NB4 (cell line): ENCODE measurements at regions not wholly inside any gene's neighbourhood (a gene's known extent, or its start where the extent isn't known, plus 50 kb on each side); places are given as distances from the start of the nearest gene placed in this dataset.
A peak's percentile ranks its signal among the peaks of the same experiment; 100 is the strongest.

Experiments
- DNase-seq: peaks from one replicate; pipeline ENCODE4 v3.0.0; 2010; ENCODE audit warnings: low read depth
- H3K4me3 ChIP-seq: one replicate; pipeline ENCODE4 v1.5.1; 2011; ENCODE audit warnings: mild to moderate bottlenecking, low read depth, low read length, moderate library complexity
- MYC ChIP-seq: IDR thresholded peaks from 2 replicates; pipeline ENCODE4 v1.6.1; 2011; ENCODE audit warnings: low read depth, low read length
- POLR2A ChIP-seq: IDR thresholded peaks from 2 replicates; pipeline ENCODE4 v1.6.1; 2011; ENCODE audit warnings: mild to moderate bottlenecking; ENCODE audit not compliant: insufficient read length; ENCODE audit errors: extremely low read depth
- TF ChIP-seq, protein P1 (sequence below): IDR thresholded peaks from 2 replicates; pipeline ENCODE4 v1.6.1; 2011; ENCODE audit warnings: low read depth, low read length
- TF ChIP-seq, protein P2 (sequence below): IDR thresholded peaks from one replicate; pipeline ENCODE4 v1.5.1; 2012; ENCODE audit warnings: low read depth, low read length

DNA sequence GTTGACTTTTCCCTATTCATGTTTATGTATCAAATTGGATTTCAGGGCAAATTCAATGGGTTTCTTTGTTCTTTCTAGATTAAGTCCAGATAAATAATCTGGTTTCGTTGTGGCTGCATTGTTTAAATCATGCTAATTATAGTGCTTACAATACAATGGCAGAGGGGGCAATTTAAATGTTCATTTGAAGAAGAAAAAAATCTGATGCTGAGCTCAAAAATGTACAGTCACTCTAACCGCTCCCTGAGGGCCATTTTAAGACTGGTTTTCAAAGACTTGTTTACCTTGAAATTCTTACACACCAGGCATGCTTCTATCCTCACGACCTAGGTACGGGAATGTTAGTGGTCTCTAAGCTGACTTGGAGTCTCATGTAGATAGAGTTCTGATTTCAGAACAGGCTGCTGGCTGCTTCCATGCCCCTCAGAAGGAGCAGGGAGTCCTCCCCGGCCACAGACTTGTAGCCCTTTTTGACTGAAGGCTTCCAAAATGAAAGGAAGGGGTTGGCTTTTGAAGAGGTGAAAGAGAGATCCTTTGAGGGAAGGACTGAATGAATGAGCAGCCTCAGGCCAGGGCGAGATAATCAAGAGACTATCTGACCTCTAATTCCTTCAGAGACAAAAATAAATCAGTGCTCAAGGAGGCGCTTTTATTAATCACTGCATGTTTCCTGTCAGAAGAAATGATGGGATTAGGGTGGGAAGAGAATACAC is 86.1 kb upstream of the ZNF217 start:
- TF ChIP-seq, protein P1, sequence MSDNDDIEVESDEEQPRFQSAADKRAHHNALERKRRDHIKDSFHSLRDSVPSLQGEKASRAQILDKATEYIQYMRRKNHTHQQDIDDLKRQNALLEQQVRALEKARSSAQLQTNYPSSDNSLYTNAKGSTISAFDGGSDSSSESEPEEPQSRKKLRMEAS, result no peak
- TF ChIP-seq MYC, result no peak
- TF ChIP-seq, protein P2, sequence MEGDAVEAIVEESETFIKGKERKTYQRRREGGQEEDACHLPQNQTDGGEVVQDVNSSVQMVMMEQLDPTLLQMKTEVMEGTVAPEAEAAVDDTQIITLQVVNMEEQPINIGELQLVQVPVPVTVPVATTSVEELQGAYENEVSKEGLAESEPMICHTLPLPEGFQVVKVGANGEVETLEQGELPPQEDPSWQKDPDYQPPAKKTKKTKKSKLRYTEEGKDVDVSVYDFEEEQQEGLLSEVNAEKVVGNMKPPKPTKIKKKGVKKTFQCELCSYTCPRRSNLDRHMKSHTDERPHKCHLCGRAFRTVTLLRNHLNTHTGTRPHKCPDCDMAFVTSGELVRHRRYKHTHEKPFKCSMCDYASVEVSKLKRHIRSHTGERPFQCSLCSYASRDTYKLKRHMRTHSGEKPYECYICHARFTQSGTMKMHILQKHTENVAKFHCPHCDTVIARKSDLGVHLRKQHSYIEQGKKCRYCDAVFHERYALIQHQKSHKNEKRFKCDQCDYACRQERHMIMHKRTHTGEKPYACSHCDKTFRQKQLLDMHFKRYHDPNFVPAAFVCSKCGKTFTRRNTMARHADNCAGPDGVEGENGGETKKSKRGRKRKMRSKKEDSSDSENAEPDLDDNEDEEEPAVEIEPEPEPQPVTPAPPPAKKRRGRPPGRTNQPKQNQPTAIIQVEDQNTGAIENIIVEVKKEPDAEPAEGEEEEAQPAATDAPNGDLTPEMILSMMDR, result no peak
- DNase-seq, result no peak
- no peak overlapping the region for H3K4me3 ChIP-seq

DNA sequence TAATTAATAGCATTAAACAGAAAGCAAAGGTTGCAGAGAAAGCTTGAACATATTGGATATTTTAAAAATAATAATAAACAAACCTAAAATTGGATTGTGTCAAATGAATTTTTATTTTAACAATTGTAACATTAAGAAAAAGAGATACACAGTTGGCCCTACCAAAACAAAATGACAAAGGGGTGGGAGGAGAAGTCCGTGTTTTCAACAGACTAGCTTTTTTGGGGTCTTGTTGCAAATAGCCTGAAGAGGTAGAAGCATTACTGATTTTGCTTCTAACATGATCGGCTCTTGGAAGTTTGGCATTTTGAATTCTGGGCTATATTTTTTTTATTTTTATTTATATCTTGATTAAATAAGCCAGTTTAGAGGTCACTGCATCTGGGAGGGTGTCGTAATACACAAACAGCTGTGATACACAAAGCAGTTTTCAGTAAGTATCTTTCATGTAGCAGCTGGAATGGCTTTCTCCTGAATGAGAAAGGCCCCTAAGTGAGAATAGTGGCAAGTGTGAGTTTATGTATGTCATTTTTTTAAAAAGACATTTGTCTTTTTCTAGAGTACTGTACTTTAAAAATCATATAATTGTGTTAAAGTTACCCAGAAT is 85.5 kb upstream of the ZNF217 start:
- H3K4me3 ChIP-seq, result peak overlapping the region; percentile 54
- peak; percentile 58 for DNase-seq
- TF ChIP-seq, protein P2, result no peak
- TF ChIP-seq MYC, result no peak
- no peak for TF ChIP-seq POLR2A
- TF ChIP-seq, protein P1, result no peak

DNA sequence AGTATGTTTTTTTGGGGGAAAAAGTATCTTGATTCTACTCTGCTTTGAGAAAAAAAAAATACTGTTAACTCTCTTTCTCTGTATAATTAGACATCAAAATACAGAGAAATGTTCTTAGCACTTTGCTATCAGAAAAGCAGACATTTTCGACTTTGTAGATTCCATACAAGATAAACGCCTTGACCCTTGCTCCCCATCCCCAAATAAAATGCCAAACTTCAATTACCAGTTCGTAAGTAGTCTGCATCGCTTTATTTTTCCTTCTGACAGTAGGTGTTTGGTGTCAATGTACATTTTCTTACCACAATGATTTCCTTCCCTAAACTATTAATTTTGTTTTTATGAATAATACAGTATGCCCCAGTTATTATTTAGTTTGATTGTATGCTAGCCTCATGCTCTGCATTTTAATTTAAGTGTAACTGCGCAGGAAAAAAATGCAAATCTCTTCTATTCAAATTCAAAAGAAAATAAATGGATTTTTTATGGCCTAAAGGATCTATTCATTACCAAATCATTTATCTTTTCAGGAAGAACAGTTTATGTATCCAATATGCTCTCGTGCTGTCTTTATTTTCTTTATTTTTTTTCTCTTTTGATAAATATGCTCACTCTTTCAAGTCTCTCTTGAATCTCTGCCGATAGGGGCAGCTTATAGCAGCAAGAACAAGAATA is 84.8 kb upstream of the ZNF217 start:
- TF ChIP-seq, protein P1, result no peak
- TF ChIP-seq MYC, result no peak
- H3K4me3 ChIP-seq, result peak overlapping the region; percentile 54
- DNase-seq, result no peak

DNA sequence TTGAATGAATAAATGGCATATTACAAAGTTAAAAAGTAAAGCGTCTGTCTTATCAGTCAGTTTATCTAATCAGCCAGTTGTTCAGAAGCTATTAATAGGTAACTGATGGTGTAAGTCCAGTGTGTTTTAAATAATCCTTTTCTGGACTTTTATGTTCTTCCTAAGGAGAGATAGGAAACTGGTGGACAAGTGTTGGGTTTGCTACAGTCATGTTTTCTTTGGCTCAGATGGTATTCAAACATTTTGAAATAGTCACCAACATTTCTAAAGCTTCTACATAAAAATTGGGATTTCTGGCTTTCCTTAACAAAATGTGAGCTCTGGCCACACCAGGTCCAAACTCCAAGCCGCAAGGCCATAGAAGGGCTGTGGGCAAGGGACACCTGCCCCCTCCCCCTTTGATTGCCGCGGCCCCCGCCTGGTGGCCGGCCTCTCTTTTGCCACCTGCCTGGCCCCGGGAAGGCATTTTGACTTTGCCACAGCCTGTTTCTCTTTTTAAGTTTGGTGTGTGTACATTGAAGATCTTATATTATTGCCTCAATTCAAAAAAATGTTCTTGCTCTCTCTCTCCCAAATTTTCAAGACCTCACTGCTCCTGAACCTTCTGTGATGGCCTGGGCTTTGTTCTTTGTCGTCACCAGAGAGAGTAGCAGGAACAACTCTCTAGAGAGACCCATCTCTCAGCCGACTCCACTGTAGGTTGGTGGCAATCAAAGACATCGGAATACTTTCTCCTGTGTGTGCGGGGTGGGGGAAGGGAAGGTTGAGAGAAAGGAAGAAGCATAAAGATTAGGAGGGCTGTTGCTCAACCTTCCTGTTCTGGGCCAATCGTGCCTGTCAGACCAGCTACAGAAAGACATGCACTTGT is 84.0 kb upstream of the ZNF217 start:
- H3K4me3 ChIP-seq, result peak overlapping the region; percentile 54
- TF ChIP-seq, protein P1, result peak; percentile 76
- TF ChIP-seq, protein P2, result peak; percentile 18
- TF ChIP-seq MYC, result peak; percentile 77
- peak; percentile 45 for TF ChIP-seq POLR2A
- peak; percentile 97 for DNase-seq

DNA sequence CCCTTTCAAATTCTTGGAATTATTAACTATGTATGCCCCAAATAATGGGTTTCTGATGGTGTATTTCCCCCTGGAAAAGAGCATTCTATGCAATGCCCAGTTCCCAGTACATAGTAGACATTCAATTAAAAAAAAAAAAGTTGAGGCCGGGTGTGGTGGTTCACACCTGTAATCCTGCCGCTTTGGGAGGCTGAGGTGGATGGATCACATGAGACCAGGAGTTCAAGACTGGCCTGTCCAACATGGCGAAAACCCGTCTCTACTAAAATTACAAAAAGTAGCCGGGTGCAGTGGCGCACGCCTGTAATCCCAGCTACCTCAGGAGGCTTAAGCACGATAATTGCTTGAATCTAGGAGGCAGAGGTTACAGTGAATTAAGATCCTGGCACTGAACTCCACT is 83.3 kb upstream of the ZNF217 start:
- no peak for TF ChIP-seq POLR2A
- TF ChIP-seq, protein P1, result no peak
- TF ChIP-seq, protein P2, result no peak
- TF ChIP-seq MYC, result no peak
- DNase-seq, result no peak

More for the DNA sequence above, 83.3 kb upstream of the ZNF217 start:
- no peak overlapping the region for H3K4me3 ChIP-seq
